Nephron progenitor cell (in vitro differentiated cells): ENCODE measurements at regions not wholly inside any gene's neighbourhood (a gene's known extent, or its start where the extent isn't known, plus 50 kb on each side); places are given as distances from the start of the nearest gene placed in this dataset.

Experiments used
- DNase-seq: peaks from one replicate; pipeline ENCODE4 v3.0.0; 2021
- H3K27ac Mint-ChIP-seq: 2 replicates; pipeline ENCODE4 v1.8.0; 2021; ENCODE audit warnings: mild to moderate bottlenecking, moderate library complexity, mixed read lengths
- H3K27me3 Mint-ChIP-seq: 2 replicates; pipeline ENCODE4 v1.8.0; 2021; ENCODE audit warnings: mild to moderate bottlenecking, low read depth, mixed read lengths; ENCODE audit not compliant: poor library complexity
- H3K36me3 Mint-ChIP-seq: 2 replicates; pipeline ENCODE4 v1.8.0; 2021; ENCODE audit warnings: low read depth, mixed read lengths
- H3K4me1 Mint-ChIP-seq: 2 replicates; pipeline ENCODE4 v1.8.0; 2021; ENCODE audit warnings: mixed read lengths
- H3K4me3 Mint-ChIP-seq: 2 replicates; pipeline ENCODE4 v1.8.0; 2021; ENCODE audit warnings: mild to moderate bottlenecking, moderate library complexity, mixed read lengths
- H3K9me3 Mint-ChIP-seq: 2 replicates; pipeline ENCODE4 v1.8.0; 2021; ENCODE audit warnings: mild to moderate bottlenecking, moderate library complexity, mixed read lengths
- TF ChIP-seq, protein P1 (sequence below): fragments of 200-600 bp; sonication (generic); IDR thresholded peaks from 2 replicates; pipeline ENCODE4 v1.5.0; 2021; ENCODE audit warnings: antibody characterized with exemption

GRCh38 chr1:228937851-228938536, 202.7 kb downstream of the RHOU start:
- Mint-ChIP-seq H3K36me3 (no peaks in the 10 kb centered on the region), H3K27me3 (peaks cover 7% of the 10 kb centered on the region), H3K9me3 (peaks cover 4% of the 10 kb centered on the region), H3K4me1 (peaks cover 61% of the 10 kb centered on the region), H3K4me3 (peak overlapping the region; percentile 37), H3K27ac (peak overlapping the region; percentile 95)
- TF ChIP-seq, protein P1, sequence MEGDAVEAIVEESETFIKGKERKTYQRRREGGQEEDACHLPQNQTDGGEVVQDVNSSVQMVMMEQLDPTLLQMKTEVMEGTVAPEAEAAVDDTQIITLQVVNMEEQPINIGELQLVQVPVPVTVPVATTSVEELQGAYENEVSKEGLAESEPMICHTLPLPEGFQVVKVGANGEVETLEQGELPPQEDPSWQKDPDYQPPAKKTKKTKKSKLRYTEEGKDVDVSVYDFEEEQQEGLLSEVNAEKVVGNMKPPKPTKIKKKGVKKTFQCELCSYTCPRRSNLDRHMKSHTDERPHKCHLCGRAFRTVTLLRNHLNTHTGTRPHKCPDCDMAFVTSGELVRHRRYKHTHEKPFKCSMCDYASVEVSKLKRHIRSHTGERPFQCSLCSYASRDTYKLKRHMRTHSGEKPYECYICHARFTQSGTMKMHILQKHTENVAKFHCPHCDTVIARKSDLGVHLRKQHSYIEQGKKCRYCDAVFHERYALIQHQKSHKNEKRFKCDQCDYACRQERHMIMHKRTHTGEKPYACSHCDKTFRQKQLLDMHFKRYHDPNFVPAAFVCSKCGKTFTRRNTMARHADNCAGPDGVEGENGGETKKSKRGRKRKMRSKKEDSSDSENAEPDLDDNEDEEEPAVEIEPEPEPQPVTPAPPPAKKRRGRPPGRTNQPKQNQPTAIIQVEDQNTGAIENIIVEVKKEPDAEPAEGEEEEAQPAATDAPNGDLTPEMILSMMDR = no peak
- DNase-seq = no peak

DNA sequence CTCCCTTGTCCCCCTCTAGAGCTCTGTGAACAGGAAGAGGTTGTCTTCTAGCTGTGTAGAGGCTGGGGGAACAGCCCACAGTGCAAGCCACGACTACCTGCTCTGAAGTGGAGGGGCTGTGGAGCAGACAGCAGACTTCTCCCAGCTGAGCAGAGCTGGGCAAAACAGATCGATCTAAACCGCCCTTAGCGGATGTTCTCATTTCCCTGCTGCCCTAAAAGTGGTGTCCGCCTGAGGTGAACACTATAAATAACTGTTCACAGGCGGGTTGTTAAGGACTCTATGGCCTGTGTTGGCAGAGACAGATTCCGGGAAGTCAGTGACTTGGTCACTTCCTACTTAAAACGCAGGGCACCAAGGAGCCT, 203.2 kb downstream of the RHOU start:
- peak; percentile 19 for DNase-seq
- TF ChIP-seq, protein P1 = no peak
- H3K36me3 Mint-ChIP-seq = no peaks in the 10 kb centered on the region
- peaks cover 9% of the 10 kb centered on the region for H3K9me3 Mint-ChIP-seq
- H3K4me1 Mint-ChIP-seq = peaks cover 61% of the 10 kb centered on the region
- peaks cover 7% of the 10 kb centered on the region for H3K27me3 Mint-ChIP-seq
- H3K27ac Mint-ChIP-seq = peak overlapping the region; percentile 95
- H3K4me3 Mint-ChIP-seq = peak overlapping the region; percentile 37

GRCh38 chr1:228939001-228939691, 203.9 kb downstream of the RHOU start:
- DNase-seq = no peak
- peaks cover 61% of the 10 kb centered on the region for H3K4me1 Mint-ChIP-seq
- H3K27ac Mint-ChIP-seq = no peak overlapping the region
- H3K4me3 Mint-ChIP-seq = no peak overlapping the region
- no peaks in the 10 kb centered on the region for H3K36me3 Mint-ChIP-seq
- peaks cover 7% of the 10 kb centered on the region for H3K27me3 Mint-ChIP-seq
- peaks cover 9% of the 10 kb centered on the region for H3K9me3 Mint-ChIP-seq
- TF ChIP-seq, protein P1 = no peak

GRCh38 chr1:228939881-228940392, 204.7 kb downstream of the RHOU start:
- no peaks in the 10 kb centered on the region for H3K36me3 Mint-ChIP-seq
- no peak for DNase-seq
- no peak overlapping the region for H3K27ac Mint-ChIP-seq
- peaks cover 3% of the 10 kb centered on the region for H3K27me3 Mint-ChIP-seq
- H3K9me3 Mint-ChIP-seq = peaks cover 9% of the 10 kb centered on the region
- TF ChIP-seq, protein P1 = no peak
- peaks cover 55% of the 10 kb centered on the region for H3K4me1 Mint-ChIP-seq
- no peak overlapping the region for H3K4me3 Mint-ChIP-seq

DNA sequence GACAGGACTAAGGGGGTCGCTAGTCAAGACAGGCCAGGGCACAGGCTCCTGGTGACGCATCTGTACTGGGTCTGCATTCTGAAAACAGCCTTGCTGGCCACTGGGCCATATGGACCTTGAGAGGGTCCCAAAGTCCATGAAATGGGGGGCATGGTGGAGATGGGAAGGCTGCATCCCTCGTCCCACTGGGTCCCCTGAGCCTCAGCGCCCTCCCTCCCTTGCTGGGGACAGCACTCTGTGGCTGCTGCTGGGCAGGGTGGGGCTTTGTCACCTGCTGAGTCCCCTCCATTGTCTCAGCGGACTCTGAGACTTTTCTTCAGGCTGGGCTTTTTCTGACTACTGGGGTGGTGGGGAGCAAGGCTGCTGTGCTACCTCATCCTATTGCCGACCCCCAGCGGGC, 205.2 kb downstream of the RHOU start:
- H3K36me3 Mint-ChIP-seq = no peaks in the 10 kb centered on the region

More for the DNA sequence above, 205.2 kb downstream of the RHOU start:
- TF ChIP-seq, protein P1 = no peak
- Mint-ChIP-seq H3K27ac (no peak overlapping the region), H3K27me3 (peaks cover 3% of the 10 kb centered on the region), H3K9me3 (peaks cover 9% of the 10 kb centered on the region), H3K4me3 (no peak overlapping the region), H3K4me1 (peaks cover 50% of the 10 kb centered on the region)
- no peak for DNase-seq
